ENCODE measurements at regions not wholly inside any gene's neighbourhood (a gene's known extent, or its start where the extent isn't known, plus 50 kb on each side); places are given as distances from the start of the nearest gene placed in this dataset.

DNA sequence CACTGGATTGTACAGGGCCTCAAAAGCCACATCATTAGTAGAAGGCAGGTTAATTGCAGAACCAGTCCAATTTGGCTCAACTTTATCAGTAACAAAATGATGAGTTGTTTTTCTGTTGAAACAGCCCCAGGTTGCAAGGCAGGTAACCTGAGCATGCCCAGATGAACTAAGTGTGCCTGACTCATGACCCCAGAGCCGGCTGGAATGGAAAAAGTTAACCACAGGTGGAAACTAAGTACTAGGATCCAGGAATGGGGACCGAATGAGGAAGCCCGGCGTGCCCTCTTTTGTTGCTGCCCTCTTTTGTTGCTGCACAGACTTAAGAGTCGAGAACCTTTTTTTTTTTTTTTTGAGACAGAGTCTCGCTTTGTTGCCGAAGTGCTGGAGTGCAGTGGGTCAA lies 79.5 kb upstream of the YWHAQ start:
- TF ChIP-seq, protein P1, sequence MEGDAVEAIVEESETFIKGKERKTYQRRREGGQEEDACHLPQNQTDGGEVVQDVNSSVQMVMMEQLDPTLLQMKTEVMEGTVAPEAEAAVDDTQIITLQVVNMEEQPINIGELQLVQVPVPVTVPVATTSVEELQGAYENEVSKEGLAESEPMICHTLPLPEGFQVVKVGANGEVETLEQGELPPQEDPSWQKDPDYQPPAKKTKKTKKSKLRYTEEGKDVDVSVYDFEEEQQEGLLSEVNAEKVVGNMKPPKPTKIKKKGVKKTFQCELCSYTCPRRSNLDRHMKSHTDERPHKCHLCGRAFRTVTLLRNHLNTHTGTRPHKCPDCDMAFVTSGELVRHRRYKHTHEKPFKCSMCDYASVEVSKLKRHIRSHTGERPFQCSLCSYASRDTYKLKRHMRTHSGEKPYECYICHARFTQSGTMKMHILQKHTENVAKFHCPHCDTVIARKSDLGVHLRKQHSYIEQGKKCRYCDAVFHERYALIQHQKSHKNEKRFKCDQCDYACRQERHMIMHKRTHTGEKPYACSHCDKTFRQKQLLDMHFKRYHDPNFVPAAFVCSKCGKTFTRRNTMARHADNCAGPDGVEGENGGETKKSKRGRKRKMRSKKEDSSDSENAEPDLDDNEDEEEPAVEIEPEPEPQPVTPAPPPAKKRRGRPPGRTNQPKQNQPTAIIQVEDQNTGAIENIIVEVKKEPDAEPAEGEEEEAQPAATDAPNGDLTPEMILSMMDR (IDR thresholded peaks at IDR 0.05), result no peak
- TF ChIP-seq, protein P2, sequence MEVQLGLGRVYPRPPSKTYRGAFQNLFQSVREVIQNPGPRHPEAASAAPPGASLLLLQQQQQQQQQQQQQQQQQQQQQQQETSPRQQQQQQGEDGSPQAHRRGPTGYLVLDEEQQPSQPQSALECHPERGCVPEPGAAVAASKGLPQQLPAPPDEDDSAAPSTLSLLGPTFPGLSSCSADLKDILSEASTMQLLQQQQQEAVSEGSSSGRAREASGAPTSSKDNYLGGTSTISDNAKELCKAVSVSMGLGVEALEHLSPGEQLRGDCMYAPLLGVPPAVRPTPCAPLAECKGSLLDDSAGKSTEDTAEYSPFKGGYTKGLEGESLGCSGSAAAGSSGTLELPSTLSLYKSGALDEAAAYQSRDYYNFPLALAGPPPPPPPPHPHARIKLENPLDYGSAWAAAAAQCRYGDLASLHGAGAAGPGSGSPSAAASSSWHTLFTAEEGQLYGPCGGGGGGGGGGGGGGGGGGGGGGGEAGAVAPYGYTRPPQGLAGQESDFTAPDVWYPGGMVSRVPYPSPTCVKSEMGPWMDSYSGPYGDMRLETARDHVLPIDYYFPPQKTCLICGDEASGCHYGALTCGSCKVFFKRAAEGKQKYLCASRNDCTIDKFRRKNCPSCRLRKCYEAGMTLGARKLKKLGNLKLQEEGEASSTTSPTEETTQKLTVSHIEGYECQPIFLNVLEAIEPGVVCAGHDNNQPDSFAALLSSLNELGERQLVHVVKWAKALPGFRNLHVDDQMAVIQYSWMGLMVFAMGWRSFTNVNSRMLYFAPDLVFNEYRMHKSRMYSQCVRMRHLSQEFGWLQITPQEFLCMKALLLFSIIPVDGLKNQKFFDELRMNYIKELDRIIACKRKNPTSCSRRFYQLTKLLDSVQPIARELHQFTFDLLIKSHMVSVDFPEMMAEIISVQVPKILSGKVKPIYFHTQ (CRISPR knock-in tag; IDR thresholded peaks at IDR 0.05), result no peak
- TF ChIP-seq RORB (CRISPR knock-in tag; IDR thresholded peaks at IDR 0.05) (no peak), NR2C2 (CRISPR knock-in tag; IDR thresholded peaks at IDR 0.05) (no peak), JUN (CRISPR knock-in tag; IDR thresholded peaks at IDR 0.05) (no peak), FOXP1 (CRISPR knock-in tag; IDR thresholded peaks at IDR 0.05; ENCODE audit: borderline replicate concordance) (no peak), CREB1 (CRISPR knock-in tag; IDR thresholded peaks at IDR 0.05) (no peak), ZNF232 (CRISPR knock-in tag; IDR thresholded peaks at IDR 0.05) (no peak), ZNF138 (CRISPR knock-in tag; conservative IDR thresholded peaks at IDR 0.05) (no peak)
- TF ChIP-seq, protein P3, sequence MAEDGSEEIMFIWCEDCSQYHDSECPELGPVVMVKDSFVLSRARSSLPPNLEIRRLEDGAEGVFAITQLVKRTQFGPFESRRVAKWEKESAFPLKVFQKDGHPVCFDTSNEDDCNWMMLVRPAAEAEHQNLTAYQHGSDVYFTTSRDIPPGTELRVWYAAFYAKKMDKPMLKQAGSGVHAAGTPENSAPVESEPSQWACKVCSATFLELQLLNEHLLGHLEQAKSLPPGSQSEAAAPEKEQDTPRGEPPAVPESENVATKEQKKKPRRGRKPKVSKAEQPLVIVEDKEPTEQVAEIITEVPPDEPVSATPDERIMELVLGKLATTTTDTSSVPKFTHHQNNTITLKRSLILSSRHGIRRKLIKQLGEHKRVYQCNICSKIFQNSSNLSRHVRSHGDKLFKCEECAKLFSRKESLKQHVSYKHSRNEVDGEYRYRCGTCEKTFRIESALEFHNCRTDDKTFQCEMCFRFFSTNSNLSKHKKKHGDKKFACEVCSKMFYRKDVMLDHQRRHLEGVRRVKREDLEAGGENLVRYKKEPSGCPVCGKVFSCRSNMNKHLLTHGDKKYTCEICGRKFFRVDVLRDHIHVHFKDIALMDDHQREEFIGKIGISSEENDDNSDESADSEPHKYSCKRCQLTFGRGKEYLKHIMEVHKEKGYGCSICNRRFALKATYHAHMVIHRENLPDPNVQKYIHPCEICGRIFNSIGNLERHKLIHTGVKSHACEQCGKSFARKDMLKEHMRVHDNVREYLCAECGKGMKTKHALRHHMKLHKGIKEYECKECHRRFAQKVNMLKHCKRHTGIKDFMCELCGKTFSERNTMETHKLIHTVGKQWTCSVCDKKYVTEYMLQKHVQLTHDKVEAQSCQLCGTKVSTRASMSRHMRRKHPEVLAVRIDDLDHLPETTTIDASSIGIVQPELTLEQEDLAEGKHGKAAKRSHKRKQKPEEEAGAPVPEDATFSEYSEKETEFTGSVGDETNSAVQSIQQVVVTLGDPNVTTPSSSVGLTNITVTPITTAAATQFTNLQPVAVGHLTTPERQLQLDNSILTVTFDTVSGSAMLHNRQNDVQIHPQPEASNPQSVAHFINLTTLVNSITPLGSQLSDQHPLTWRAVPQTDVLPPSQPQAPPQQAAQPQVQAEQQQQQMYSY (CRISPR knock-in tag; IDR thresholded peaks at IDR 0.05), result no peak
- TF ChIP-seq, protein P4, sequence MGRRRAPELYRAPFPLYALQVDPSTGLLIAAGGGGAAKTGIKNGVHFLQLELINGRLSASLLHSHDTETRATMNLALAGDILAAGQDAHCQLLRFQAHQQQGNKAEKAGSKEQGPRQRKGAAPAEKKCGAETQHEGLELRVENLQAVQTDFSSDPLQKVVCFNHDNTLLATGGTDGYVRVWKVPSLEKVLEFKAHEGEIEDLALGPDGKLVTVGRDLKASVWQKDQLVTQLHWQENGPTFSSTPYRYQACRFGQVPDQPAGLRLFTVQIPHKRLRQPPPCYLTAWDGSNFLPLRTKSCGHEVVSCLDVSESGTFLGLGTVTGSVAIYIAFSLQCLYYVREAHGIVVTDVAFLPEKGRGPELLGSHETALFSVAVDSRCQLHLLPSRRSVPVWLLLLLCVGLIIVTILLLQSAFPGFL (CRISPR knock-in tag; IDR thresholded peaks at IDR 0.05; ENCODE audit: borderline replicate concordance), result no peak
- TF ChIP-seq, protein P5, sequence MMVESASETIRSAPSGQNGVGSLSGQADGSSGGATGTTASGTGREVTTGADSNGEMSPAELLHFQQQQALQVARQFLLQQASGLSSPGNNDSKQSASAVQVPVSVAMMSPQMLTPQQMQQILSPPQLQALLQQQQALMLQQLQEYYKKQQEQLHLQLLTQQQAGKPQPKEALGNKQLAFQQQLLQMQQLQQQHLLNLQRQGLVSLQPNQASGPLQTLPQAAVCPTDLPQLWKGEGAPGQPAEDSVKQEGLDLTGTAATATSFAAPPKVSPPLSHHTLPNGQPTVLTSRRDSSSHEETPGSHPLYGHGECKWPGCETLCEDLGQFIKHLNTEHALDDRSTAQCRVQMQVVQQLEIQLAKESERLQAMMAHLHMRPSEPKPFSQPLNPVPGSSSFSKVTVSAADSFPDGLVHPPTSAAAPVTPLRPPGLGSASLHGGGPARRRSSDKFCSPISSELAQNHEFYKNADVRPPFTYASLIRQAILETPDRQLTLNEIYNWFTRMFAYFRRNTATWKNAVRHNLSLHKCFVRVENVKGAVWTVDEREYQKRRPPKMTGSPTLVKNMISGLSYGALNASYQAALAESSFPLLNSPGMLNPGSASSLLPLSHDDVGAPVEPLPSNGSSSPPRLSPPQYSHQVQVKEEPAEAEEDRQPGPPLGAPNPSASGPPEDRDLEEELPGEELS (CRISPR knock-in tag; IDR thresholded peaks at IDR 0.05), result no peak
- TF ChIP-seq, protein P6, sequence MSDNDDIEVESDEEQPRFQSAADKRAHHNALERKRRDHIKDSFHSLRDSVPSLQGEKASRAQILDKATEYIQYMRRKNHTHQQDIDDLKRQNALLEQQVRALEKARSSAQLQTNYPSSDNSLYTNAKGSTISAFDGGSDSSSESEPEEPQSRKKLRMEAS (CRISPR knock-in tag; IDR thresholded peaks at IDR 0.05), result no peak

Measured in WTC11 (cell line).